ENCODE measurements at regions not wholly inside any gene's neighbourhood (a gene's known extent, or its start where the extent isn't known, plus 50 kb on each side); places are given as distances from the start of the nearest gene placed in this dataset.

DNA sequence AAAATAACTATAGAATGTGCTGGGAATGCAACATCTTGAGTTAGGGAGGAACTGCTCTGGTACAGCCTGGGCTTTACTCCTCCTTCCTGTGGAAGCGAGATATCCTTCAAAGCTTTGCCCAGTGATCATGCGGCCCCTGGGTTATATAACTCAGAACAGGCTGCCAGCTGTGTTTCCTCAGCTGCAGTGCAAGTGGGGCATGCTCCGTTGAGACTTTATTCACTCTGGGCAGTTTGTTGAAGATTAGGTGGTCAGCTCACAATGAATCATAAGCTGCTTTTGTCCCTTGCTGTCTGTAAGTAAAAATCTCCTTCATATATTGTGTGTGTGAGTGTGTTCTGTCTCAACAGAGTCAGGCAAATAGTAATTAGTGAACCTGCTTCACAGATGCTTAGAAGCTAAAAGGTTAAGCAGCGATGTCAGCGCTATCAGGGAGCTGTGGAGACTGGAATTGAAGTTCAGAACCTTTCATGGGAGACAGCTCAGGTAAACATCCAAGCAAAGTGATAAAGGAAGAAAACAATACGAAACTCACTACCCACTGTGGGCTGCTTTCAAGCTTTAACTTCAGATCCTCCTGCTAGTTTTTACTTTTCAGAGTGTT, 688.4 kb downstream of the HTR1B start:
- no peak overlapping the region for H3K4me3 Mint-ChIP-seq
- no peak overlapping the region for H3K27ac Mint-ChIP-seq
- H3K4me1 Mint-ChIP-seq (ENCODE audit: low read depth), result no peaks in the 10 kb centered on the region
- DNase-seq, result no peak
- no peaks in the 10 kb centered on the region for H3K36me3 Mint-ChIP-seq (ENCODE audit: low read depth)
- H3K9me3 Mint-ChIP-seq, result peaks cover 18% of the 10 kb centered on the region
- no peaks in the 10 kb centered on the region; the same call in 1 of the 2 replicates for H3K27me3 Mint-ChIP-seq (ENCODE audit: insufficient read depth)
- TF ChIP-seq, protein P1, sequence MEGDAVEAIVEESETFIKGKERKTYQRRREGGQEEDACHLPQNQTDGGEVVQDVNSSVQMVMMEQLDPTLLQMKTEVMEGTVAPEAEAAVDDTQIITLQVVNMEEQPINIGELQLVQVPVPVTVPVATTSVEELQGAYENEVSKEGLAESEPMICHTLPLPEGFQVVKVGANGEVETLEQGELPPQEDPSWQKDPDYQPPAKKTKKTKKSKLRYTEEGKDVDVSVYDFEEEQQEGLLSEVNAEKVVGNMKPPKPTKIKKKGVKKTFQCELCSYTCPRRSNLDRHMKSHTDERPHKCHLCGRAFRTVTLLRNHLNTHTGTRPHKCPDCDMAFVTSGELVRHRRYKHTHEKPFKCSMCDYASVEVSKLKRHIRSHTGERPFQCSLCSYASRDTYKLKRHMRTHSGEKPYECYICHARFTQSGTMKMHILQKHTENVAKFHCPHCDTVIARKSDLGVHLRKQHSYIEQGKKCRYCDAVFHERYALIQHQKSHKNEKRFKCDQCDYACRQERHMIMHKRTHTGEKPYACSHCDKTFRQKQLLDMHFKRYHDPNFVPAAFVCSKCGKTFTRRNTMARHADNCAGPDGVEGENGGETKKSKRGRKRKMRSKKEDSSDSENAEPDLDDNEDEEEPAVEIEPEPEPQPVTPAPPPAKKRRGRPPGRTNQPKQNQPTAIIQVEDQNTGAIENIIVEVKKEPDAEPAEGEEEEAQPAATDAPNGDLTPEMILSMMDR (IDR thresholded peaks at IDR 0.05), result no peak

DNA sequence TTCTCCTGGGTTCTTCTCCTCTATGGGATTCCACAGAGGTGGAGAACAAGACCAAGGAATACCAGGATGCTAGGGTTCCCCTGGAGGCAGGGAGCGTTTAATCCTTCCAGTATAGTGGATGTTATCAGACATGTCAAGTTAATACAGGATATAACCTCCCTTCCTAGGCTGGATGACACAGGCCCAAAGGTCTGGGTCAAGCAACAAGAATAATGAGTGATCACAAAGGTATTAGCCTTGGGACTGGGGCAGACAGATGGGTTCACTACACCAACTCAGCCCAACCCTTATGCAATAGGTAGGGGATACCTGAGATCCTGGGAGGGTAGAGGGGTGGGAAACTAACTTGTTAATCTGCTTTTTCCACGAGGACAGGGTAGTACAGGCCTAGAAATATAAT, 690.3 kb downstream of the HTR1B start:
- no peak overlapping the region for H3K4me3 Mint-ChIP-seq
- no peaks in the 10 kb centered on the region for H3K36me3 Mint-ChIP-seq (ENCODE audit: low read depth)
- H3K27ac Mint-ChIP-seq, result no peak overlapping the region
- H3K4me1 Mint-ChIP-seq (ENCODE audit: low read depth), result no peaks in the 10 kb centered on the region
- no peaks in the 10 kb centered on the region; the same call in 1 of the 2 replicates for H3K27me3 Mint-ChIP-seq (ENCODE audit: insufficient read depth)
- no peak for DNase-seq
- TF ChIP-seq, protein P1 (IDR thresholded peaks at IDR 0.05), result no peak
- H3K9me3 Mint-ChIP-seq, result peaks cover 12% of the 10 kb centered on the region

DNA sequence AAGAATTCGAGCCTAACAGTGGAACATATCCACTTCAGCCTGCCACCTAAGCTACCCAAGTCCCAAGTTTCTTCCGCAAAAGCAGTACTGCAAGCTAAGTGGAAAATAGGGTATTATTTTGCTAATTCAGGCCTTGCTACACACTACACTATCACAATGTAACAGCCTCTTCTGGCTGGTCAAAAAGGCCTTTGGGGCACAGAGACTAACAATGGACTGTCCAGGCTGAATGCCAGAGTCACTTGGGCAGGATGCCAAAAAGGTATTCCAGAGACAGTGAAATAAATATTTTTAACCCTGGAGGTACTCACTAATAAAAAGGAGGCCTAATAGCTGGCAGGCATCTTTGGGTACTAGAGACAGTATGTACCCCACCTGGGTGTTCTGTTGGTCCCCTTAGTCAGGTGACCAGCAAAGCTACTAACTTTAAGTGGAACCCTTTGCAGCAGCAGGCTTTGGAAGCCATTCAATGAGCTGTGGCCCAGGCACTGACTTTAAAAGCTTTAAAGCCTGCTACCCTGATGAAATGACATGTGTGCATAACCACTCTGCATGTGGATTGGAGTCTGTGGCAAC, 692.1 kb downstream of the HTR1B start:
- no peak for DNase-seq
- no peak overlapping the region for H3K27ac Mint-ChIP-seq

DNA sequence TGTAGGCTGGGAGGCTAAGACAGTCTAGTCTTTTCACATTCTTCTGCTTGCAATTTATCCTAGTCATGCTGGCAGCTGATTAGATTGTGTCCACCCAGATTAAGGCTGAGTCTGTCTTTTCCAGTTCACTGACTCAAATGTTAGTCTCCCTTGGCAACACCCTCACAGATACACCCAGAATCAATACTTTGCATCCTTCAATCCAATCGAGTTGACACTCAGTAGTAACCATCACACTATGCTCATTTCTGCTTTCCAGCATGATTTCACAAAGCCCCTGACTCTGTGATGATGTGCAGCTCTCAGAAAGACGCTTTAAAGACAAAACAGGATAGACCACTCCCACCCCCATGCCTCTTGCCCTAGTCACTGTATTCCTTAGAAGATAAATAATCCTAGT, 693.0 kb downstream of the HTR1B start:
- no peaks in the 10 kb centered on the region; the same call in 1 of the 2 replicates for H3K27me3 Mint-ChIP-seq (ENCODE audit: insufficient read depth)
- H3K4me1 Mint-ChIP-seq (ENCODE audit: low read depth), result no peaks in the 10 kb centered on the region
- TF ChIP-seq, protein P1 (IDR thresholded peaks at IDR 0.05), result no peak
- DNase-seq, result no peak
- peaks cover 12% of the 10 kb centered on the region for H3K9me3 Mint-ChIP-seq
- H3K27ac Mint-ChIP-seq, result no peak overlapping the region
- no peak overlapping the region for H3K4me3 Mint-ChIP-seq
- H3K36me3 Mint-ChIP-seq (ENCODE audit: low read depth), result no peaks in the 10 kb centered on the region

More for the DNA sequence above, 692.1 kb downstream of the HTR1B start:
- no peaks in the 10 kb centered on the region; the same call in 1 of the 2 replicates for H3K27me3 Mint-ChIP-seq (ENCODE audit: insufficient read depth)
- no peaks in the 10 kb centered on the region for H3K36me3 Mint-ChIP-seq (ENCODE audit: low read depth)
- peaks cover 12% of the 10 kb centered on the region for H3K9me3 Mint-ChIP-seq
- H3K4me3 Mint-ChIP-seq, result no peak overlapping the region
- TF ChIP-seq, protein P1 (IDR thresholded peaks at IDR 0.05), result no peak
- H3K4me1 Mint-ChIP-seq (ENCODE audit: low read depth), result no peaks in the 10 kb centered on the region

DNA sequence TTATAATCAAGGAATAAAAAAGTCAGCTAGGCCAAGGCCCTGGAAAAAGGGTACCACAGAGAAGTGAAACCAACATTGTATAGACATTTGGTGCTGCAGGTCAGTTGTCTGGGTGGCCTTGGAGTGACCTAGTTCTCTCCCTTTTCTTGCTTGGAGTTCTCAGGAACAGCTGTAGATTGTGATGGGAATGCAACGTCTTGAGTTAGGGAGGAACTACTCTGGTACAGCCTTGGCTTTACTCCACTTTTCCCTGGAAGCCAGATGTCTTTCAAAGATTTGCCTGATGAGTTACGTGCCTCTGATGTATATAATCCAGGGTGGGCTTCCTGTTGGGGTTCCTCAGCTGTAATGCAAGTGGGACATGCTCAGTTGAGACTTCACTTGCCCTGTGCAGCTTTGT, 694.7 kb downstream of the HTR1B start:
- DNase-seq, result no peak
- TF ChIP-seq, protein P1 (IDR thresholded peaks at IDR 0.05), result no peak
- no peaks in the 10 kb centered on the region; the same call in 1 of the 2 replicates for H3K27me3 Mint-ChIP-seq (ENCODE audit: insufficient read depth)
- H3K4me3 Mint-ChIP-seq, result no peak overlapping the region
- H3K36me3 Mint-ChIP-seq (ENCODE audit: low read depth), result no peaks in the 10 kb centered on the region
- no peaks in the 10 kb centered on the region for H3K4me1 Mint-ChIP-seq (ENCODE audit: low read depth)
- no peak overlapping the region for H3K27ac Mint-ChIP-seq
- peaks cover 7% of the 10 kb centered on the region for H3K9me3 Mint-ChIP-seq
